ENCODE measurements at regions not wholly inside any gene's neighbourhood (a gene's known extent, or its start where the extent isn't known, plus 50 kb on each side); places are given as distances from the start of the nearest gene placed in this dataset.
"Not testable (repeated sequence)": the region's sequence is repeated elsewhere in the genome, so short reads cannot be mapped to it uniquely, and the experiment has no call there.

- no peak for DNase-seq
Measured at GRCh38 chr4:116005037-116005805, 891.8 kb upstream of the NDST4 start.

- DNase-seq, result no peak
Measured at GRCh38 chr4:116001291-116001690, 887.9 kb upstream of the NDST4 start.

GRCh38 chr4:115986573-115986972 lies 873.2 kb upstream of the NDST4 start:
- no peak for DNase-seq

- not testable (repeated sequence) for DNase-seq
Measured at GRCh38 chr4:115975421-115976001, 862.1 kb upstream of the NDST4 start.

- DNase-seq, result no peak
Measured at GRCh38 chr4:115973768-115974167, 860.3 kb upstream of the NDST4 start.

- no peak for DNase-seq
Measured at GRCh38 chr4:115972967-115973366, 859.5 kb upstream of the NDST4 start.

- DNase-seq, result no peak
Measured at GRCh38 chr4:115970859-115971258, 857.4 kb upstream of the NDST4 start.

GRCh38 chr4:115969756-115970155 lies 856.3 kb upstream of the NDST4 start:
- no peak for DNase-seq

GRCh38 chr4:115965588-115965987 lies 852.2 kb upstream of the NDST4 start:
- DNase-seq, result no peak

GRCh38 chr4:115956054-115956796 lies 842.8 kb upstream of the NDST4 start:
- DNase-seq, result not testable (repeated sequence)

- DNase-seq, result no peak
Measured at GRCh38 chr4:115950806-115951205, 837.4 kb upstream of the NDST4 start.

GRCh38 chr4:115949974-115950743 lies 836.7 kb upstream of the NDST4 start:
- DNase-seq, result not testable (repeated sequence)

- no peak for DNase-seq
Measured at GRCh38 chr4:115945026-115945425, 831.6 kb upstream of the NDST4 start.

GRCh38 chr4:115944146-115944905 lies 830.9 kb upstream of the NDST4 start:
- no peak for DNase-seq

GRCh38 chr4:115938764-115939443 lies 825.5 kb upstream of the NDST4 start:
- no peak for DNase-seq

- DNase-seq, result no peak
Measured at GRCh38 chr4:115929373-115929772, 816.0 kb upstream of the NDST4 start.

GRCh38 chr4:115927382-115927781 lies 814.0 kb upstream of the NDST4 start:
- no peak for DNase-seq

- no peak for DNase-seq
Measured at GRCh38 chr4:115923152-115923551, 809.7 kb upstream of the NDST4 start.

GRCh38 chr4:115920637-115921036 lies 807.2 kb upstream of the NDST4 start:
- DNase-seq, result no peak

- DNase-seq, result peak; percentile 59 to 61
Measured at GRCh38 chr4:115918149-115918548, 804.7 kb upstream of the NDST4 start.

GRCh38 chr4:115906428-115906827 lies 793.0 kb upstream of the NDST4 start:
- peak in 1 of 2 experiments; percentile 2 for DNase-seq

- no peak for DNase-seq
Measured at GRCh38 chr4:115883847-115884246, 770.4 kb upstream of the NDST4 start.

All from AML-193 (cell line).